ENCODE measurements at regions not wholly inside any gene's neighbourhood (a gene's known extent, or its start where the extent isn't known, plus 50 kb on each side); places are given as distances from the start of the nearest gene placed in this dataset.

DNA sequence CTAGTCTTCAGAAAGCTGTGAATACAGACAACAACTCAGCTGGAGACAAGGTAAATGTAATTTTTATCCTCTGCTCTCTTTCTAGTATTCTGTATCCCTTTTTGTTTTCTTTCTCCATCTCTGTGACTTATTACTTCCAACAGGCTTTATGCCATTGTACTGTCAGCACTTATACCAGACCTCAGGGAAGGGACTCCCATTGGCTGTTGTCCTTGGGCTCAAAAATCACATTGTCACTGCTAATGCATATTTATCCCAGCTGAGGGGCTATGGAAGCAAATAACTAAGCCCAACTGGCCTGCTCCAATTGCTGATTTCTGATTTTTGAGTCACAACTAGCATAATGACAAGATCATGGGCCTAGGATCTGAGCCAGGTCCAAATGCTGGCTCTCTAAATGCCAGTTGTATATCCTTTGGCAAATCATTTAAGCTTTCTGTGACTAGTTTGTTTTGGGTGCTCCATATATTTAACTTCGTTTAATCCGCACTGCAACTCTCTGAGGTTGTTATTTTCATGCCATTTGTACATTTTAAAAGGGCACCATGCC lies 395.1 kb upstream of the GNPDA2 start:
- intact Hi-C loops (cut with DNase I): no loop called here
- Histone ChIP-seq H3K27ac (no peak overlapping the region), H3K27me3 (no peaks in the 10 kb centered on the region), H3K4me1 (ENCODE audit: insufficient read depth) (no peaks in the 10 kb centered on the region), H3K9me3 (no peaks in the 10 kb centered on the region), H3K4me3 (no peak overlapping the region), H3K36me3 (no peaks in the 10 kb centered on the region)
- DNase-seq: no peak
- WGBS, 3 donors: 67 to 94% (median 79%) methylated on average over 2 of the region's 2 CpGs
- TF ChIP-seq, protein P1, sequence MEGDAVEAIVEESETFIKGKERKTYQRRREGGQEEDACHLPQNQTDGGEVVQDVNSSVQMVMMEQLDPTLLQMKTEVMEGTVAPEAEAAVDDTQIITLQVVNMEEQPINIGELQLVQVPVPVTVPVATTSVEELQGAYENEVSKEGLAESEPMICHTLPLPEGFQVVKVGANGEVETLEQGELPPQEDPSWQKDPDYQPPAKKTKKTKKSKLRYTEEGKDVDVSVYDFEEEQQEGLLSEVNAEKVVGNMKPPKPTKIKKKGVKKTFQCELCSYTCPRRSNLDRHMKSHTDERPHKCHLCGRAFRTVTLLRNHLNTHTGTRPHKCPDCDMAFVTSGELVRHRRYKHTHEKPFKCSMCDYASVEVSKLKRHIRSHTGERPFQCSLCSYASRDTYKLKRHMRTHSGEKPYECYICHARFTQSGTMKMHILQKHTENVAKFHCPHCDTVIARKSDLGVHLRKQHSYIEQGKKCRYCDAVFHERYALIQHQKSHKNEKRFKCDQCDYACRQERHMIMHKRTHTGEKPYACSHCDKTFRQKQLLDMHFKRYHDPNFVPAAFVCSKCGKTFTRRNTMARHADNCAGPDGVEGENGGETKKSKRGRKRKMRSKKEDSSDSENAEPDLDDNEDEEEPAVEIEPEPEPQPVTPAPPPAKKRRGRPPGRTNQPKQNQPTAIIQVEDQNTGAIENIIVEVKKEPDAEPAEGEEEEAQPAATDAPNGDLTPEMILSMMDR (IDR thresholded peaks at IDR 0.05): no peak
- TF ChIP-seq POLR2A (IDR thresholded peaks at IDR 0.05) (no peak), EP300 (IDR thresholded peaks at IDR 0.05) (no peak)

DNA sequence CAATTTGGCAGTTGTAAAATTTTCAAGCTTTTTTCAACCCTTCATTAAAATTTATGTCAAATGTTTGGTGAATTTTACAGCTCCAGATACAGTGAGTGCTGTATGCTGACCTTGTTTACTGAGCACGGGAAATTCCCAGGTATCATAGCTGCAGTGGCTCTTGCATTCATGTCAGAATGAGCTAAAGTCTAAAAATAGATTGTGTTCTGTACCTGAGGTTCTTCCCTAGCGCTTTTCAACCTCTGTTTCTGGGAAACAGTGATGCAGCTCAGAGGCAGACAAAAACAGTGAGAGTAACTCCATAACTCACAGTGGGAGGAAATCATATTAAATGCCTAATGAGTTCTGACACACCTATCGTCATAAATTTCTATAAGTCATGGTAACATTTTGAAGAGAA lies 393.8 kb upstream of the GNPDA2 start:
- no peak for DNase-seq
- no peak overlapping the region for H3K27ac ChIP-seq
- H3K36me3 ChIP-seq: no peaks in the 10 kb centered on the region
- no peaks in the 10 kb centered on the region for H3K9me3 ChIP-seq
- no peak overlapping the region for H3K4me3 ChIP-seq
- H3K27me3 ChIP-seq: no peaks in the 10 kb centered on the region
- TF ChIP-seq, protein P1 (IDR thresholded peaks at IDR 0.05): no peak
- TF ChIP-seq POLR2A (IDR thresholded peaks at IDR 0.05): no peak
- no peak for TF ChIP-seq EP300 (IDR thresholded peaks at IDR 0.05)
- WGBS, 3 donors: 41 to 54% (median 46%) methylated on average over 3 of the region's 3 CpGs
- intact Hi-C loops (cut with DNase I): no loop called here
- H3K4me1 ChIP-seq (ENCODE audit: insufficient read depth): no peaks in the 10 kb centered on the region

DNA sequence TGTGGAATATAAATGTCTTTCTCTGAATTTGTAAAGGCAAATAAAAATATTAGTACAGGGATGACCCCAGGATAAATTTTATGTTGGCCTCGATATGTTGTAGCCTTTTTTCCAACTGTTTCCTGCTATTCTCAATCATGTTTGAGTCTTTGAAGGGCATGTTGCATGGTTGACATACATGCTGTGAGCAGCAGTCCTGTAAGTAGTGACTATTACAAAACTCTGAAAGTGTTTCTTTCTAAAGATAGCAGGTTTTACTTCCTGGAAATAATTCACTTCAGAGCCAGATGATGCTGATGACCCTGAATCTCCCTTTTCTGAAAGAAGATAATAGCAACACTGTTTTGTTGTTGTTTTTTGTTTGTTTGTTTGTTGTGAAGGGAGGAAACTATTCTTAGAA lies 393.0 kb upstream of the GNPDA2 start:
- H3K4me1 ChIP-seq (ENCODE audit: insufficient read depth): no peaks in the 10 kb centered on the region
- WGBS, 3 donors: 57 to 65% (median 62%) methylated on average over 1 of the region's 1 CpG
- no peak for DNase-seq
- TF ChIP-seq, protein P1 (IDR thresholded peaks at IDR 0.05): no peak
- no peak for TF ChIP-seq POLR2A (IDR thresholded peaks at IDR 0.05)
- TF ChIP-seq EP300 (IDR thresholded peaks at IDR 0.05): no peak
- H3K36me3 ChIP-seq: no peaks in the 10 kb centered on the region
- H3K9me3 ChIP-seq: no peaks in the 10 kb centered on the region
- no peak overlapping the region for H3K4me3 ChIP-seq
- no peak overlapping the region for H3K27ac ChIP-seq
- no peaks in the 10 kb centered on the region for H3K27me3 ChIP-seq
- intact Hi-C loops (cut with DNase I): no loop called here

DNA sequence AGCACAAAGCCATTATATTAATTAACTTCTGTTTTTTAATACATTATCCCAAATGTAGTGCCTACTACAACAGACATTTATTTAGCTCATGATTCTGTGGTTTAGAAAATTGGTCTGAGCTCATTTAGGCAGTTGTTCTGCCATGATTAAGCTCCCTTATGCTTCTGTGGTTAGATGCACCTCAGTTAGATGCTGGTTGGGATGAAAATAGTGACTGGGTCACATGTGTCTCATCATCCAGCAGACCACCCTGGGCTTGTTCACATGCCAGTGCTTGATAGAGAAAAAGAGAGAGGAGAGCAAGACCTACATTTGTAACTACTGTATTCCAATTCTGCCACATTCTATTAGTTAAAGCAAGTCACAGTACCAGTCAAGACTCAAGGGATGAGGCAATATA lies 376.4 kb upstream of the GNPDA2 start:
- no peaks in the 10 kb centered on the region for H3K9me3 ChIP-seq
- H3K4me1 ChIP-seq (ENCODE audit: insufficient read depth): no peaks in the 10 kb centered on the region
- no peaks in the 10 kb centered on the region for H3K27me3 ChIP-seq
- H3K36me3 ChIP-seq: no peaks in the 10 kb centered on the region
- no peak for DNase-seq
- no peak overlapping the region for H3K4me3 ChIP-seq
- H3K27ac ChIP-seq: no peak overlapping the region
- TF ChIP-seq, protein P1 (IDR thresholded peaks at IDR 0.05): no peak
- TF ChIP-seq POLR2A (IDR thresholded peaks at IDR 0.05) (no peak), EP300 (IDR thresholded peaks at IDR 0.05) (no peak)
- intact Hi-C loops (cut with DNase I): no loop called here
